ENCODE measurements at regions not wholly inside any gene's neighbourhood (a gene's known extent, or its start where the extent isn't known, plus 50 kb on each side); places are given as distances from the start of the nearest gene placed in this dataset.

- TF ChIP-seq CTCF (IDR thresholded peaks at IDR 0.05; ENCODE audit: low read depth, low read length, missing input control): no peak
- TF ChIP-seq REST (IDR thresholded peaks at IDR 0.05): no peak
- TF ChIP-seq GABPA (IDR thresholded peaks at IDR 0.05 in 1 of 2, conservative IDR thresholded peaks at IDR 0.05 in 1 of 2): no peak
- TF ChIP-seq RAD21 (IDR thresholded peaks at IDR 0.05): no peak
- TF ChIP-seq EGR1 (IDR thresholded peaks at IDR 0.05; ENCODE audit: low read depth in 2 of 2): no peak
- no peak for TF ChIP-seq TAF1 (conservative IDR thresholded peaks at IDR 0.05)
- no peak for TF ChIP-seq ATF3 (IDR thresholded peaks at IDR 0.05)
- TF ChIP-seq MAX (IDR thresholded peaks at IDR 0.05): no peak
- TF ChIP-seq YY1 (IDR thresholded peaks at IDR 0.05): no peak
Measured at GRCh38 chr14:104405360-104406226, 174.0 kb upstream of the C14orf180 start.
